ENCODE measurements at regions not wholly inside any gene's neighbourhood (a gene's known extent, or its start where the extent isn't known, plus 50 kb on each side); places are given as distances from the start of the nearest gene placed in this dataset.
"Not testable (repeated sequence)": the region's sequence is repeated elsewhere in the genome, so short reads cannot be mapped to it uniquely, and the experiment has no call there.

- H3K27me3 ChIP-seq (ENCODE audit: insufficient read depth, low read length); H3K9me3 ChIP-seq (ENCODE audit: insufficient read depth, low read depth, low read length); H3K4me1 ChIP-seq (ENCODE audit: insufficient read depth, low read length); H2AFZ ChIP-seq (ENCODE audit: low read depth, low read length); H3K36me3 ChIP-seq (ENCODE audit: insufficient read depth, low read length); H3K4me1 Mint-ChIP-seq (ENCODE audit: low read depth, unreplicated experiment); H3K36me3 Mint-ChIP-seq (ENCODE audit: low read depth, unreplicated experiment); FAIRE-seq; H3K79me2 ChIP-seq (ENCODE audit: insufficient read depth, low read length); H3K4me3 ChIP-seq (ENCODE audit: insufficient read depth, low read depth, low read length); H3K27ac Mint-ChIP-seq (ENCODE audit: unreplicated experiment); H3K4me3 Mint-ChIP-seq (ENCODE audit: unreplicated experiment); H3K9me3 Mint-ChIP-seq (ENCODE audit: unreplicated experiment); H3K9ac ChIP-seq (ENCODE audit: low read length); H3K27me3 Mint-ChIP-seq (ENCODE audit: low read depth, unreplicated experiment); H4K20me1 ChIP-seq (ENCODE audit: insufficient read depth, low read length); DNase-seq (ENCODE audit: low read depth); H3K27ac ChIP-seq (ENCODE audit: low read depth, low read length); H3K4me2 ChIP-seq (ENCODE audit: low read length): not testable (repeated sequence)
Observed at GRCh38 chr16:16448423-16448822, 69.5 kb downstream of the NPIPA7 start.

GRCh38 chr16:16449712-16450237 is 70.8 kb downstream of the NPIPA7 start:
- DNase-seq (ENCODE audit: low read depth) = peak; percentile 0
- not testable (repeated sequence) for FAIRE-seq; H3K36me3 Mint-ChIP-seq (ENCODE audit: low read depth, unreplicated experiment); H3K36me3 ChIP-seq (ENCODE audit: insufficient read depth, low read length); H3K27me3 Mint-ChIP-seq (ENCODE audit: low read depth, unreplicated experiment); H2AFZ ChIP-seq (ENCODE audit: low read depth, low read length); H3K27ac Mint-ChIP-seq (ENCODE audit: unreplicated experiment); H3K4me3 Mint-ChIP-seq (ENCODE audit: unreplicated experiment); H3K9me3 Mint-ChIP-seq (ENCODE audit: unreplicated experiment); H3K27ac ChIP-seq (ENCODE audit: low read depth, low read length); H3K4me1 Mint-ChIP-seq (ENCODE audit: low read depth, unreplicated experiment); H3K4me2 ChIP-seq (ENCODE audit: low read length); H3K4me1 ChIP-seq (ENCODE audit: insufficient read depth, low read length); H3K4me3 ChIP-seq (ENCODE audit: insufficient read depth, low read depth, low read length); H3K27me3 ChIP-seq (ENCODE audit: insufficient read depth, low read length); H4K20me1 ChIP-seq (ENCODE audit: insufficient read depth, low read length); H3K9me3 ChIP-seq (ENCODE audit: insufficient read depth, low read depth, low read length); H3K9ac ChIP-seq (ENCODE audit: low read length); H3K79me2 ChIP-seq (ENCODE audit: insufficient read depth, low read length)

- H3K9ac ChIP-seq (ENCODE audit: low read length); DNase-seq (ENCODE audit: low read depth); H2AFZ ChIP-seq (ENCODE audit: low read depth, low read length); H3K27ac ChIP-seq (ENCODE audit: low read depth, low read length); H3K4me3 Mint-ChIP-seq (ENCODE audit: unreplicated experiment); H3K79me2 ChIP-seq (ENCODE audit: insufficient read depth, low read length); H3K27ac Mint-ChIP-seq (ENCODE audit: unreplicated experiment); FAIRE-seq; H3K4me1 Mint-ChIP-seq (ENCODE audit: low read depth, unreplicated experiment); H3K4me1 ChIP-seq (ENCODE audit: insufficient read depth, low read length); H4K20me1 ChIP-seq (ENCODE audit: insufficient read depth, low read length); H3K9me3 ChIP-seq (ENCODE audit: insufficient read depth, low read depth, low read length); H3K27me3 ChIP-seq (ENCODE audit: insufficient read depth, low read length); H3K4me3 ChIP-seq (ENCODE audit: insufficient read depth, low read depth, low read length); H3K4me2 ChIP-seq (ENCODE audit: low read length); H3K36me3 ChIP-seq (ENCODE audit: insufficient read depth, low read length); H3K9me3 Mint-ChIP-seq (ENCODE audit: unreplicated experiment); H3K36me3 Mint-ChIP-seq (ENCODE audit: low read depth, unreplicated experiment); H3K27me3 Mint-ChIP-seq (ENCODE audit: low read depth, unreplicated experiment): not testable (repeated sequence)
Observed at GRCh38 chr16:16451721-16452410, 72.9 kb downstream of the NPIPA7 start.

GRCh38 chr16:16458579-16458978 is 79.6 kb downstream of the NPIPA7 start:
- H3K4me2 ChIP-seq (ENCODE audit: low read length); H3K9ac ChIP-seq (ENCODE audit: low read length); H3K9me3 Mint-ChIP-seq (ENCODE audit: unreplicated experiment); H3K4me3 Mint-ChIP-seq (ENCODE audit: unreplicated experiment); H3K36me3 ChIP-seq (ENCODE audit: insufficient read depth, low read length); H3K4me1 ChIP-seq (ENCODE audit: insufficient read depth, low read length); H3K9me3 ChIP-seq (ENCODE audit: insufficient read depth, low read depth, low read length); H4K20me1 ChIP-seq (ENCODE audit: insufficient read depth, low read length); H2AFZ ChIP-seq (ENCODE audit: low read depth, low read length); H3K36me3 Mint-ChIP-seq (ENCODE audit: low read depth, unreplicated experiment); H3K27ac Mint-ChIP-seq (ENCODE audit: unreplicated experiment); H3K79me2 ChIP-seq (ENCODE audit: insufficient read depth, low read length); H3K4me1 Mint-ChIP-seq (ENCODE audit: low read depth, unreplicated experiment); H3K27me3 Mint-ChIP-seq (ENCODE audit: low read depth, unreplicated experiment); H3K4me3 ChIP-seq (ENCODE audit: insufficient read depth, low read depth, low read length); H3K27ac ChIP-seq (ENCODE audit: low read depth, low read length); H3K27me3 ChIP-seq (ENCODE audit: insufficient read depth, low read length); DNase-seq (ENCODE audit: low read depth); FAIRE-seq: not testable (repeated sequence)

GRCh38 chr16:16463792-16464191 is 84.9 kb downstream of the NPIPA7 start:
- H3K4me1 ChIP-seq (ENCODE audit: insufficient read depth, low read length); H2AFZ ChIP-seq (ENCODE audit: low read depth, low read length); H3K27me3 ChIP-seq (ENCODE audit: insufficient read depth, low read length); H3K9ac ChIP-seq (ENCODE audit: low read length); H3K9me3 Mint-ChIP-seq (ENCODE audit: unreplicated experiment); H3K4me3 Mint-ChIP-seq (ENCODE audit: unreplicated experiment); H4K20me1 ChIP-seq (ENCODE audit: insufficient read depth, low read length); H3K27ac Mint-ChIP-seq (ENCODE audit: unreplicated experiment); H3K4me1 Mint-ChIP-seq (ENCODE audit: low read depth, unreplicated experiment); H3K27me3 Mint-ChIP-seq (ENCODE audit: low read depth, unreplicated experiment); H3K79me2 ChIP-seq (ENCODE audit: insufficient read depth, low read length); H3K36me3 Mint-ChIP-seq (ENCODE audit: low read depth, unreplicated experiment); H3K36me3 ChIP-seq (ENCODE audit: insufficient read depth, low read length); H3K4me2 ChIP-seq (ENCODE audit: low read length); FAIRE-seq; H3K27ac ChIP-seq (ENCODE audit: low read depth, low read length); H3K9me3 ChIP-seq (ENCODE audit: insufficient read depth, low read depth, low read length); H3K4me3 ChIP-seq (ENCODE audit: insufficient read depth, low read depth, low read length); DNase-seq (ENCODE audit: low read depth): not testable (repeated sequence)

GRCh38 chr16:16488919-16489318 is 110.0 kb downstream of the NPIPA7 start:
- H3K36me3 Mint-ChIP-seq (ENCODE audit: low read depth, unreplicated experiment); H3K27me3 ChIP-seq (ENCODE audit: insufficient read depth, low read length); H3K27ac ChIP-seq (ENCODE audit: low read depth, low read length); FAIRE-seq; H3K9ac ChIP-seq (ENCODE audit: low read length); H3K36me3 ChIP-seq (ENCODE audit: insufficient read depth, low read length); H3K27me3 Mint-ChIP-seq (ENCODE audit: low read depth, unreplicated experiment); H3K9me3 ChIP-seq (ENCODE audit: insufficient read depth, low read depth, low read length); H3K27ac Mint-ChIP-seq (ENCODE audit: unreplicated experiment); DNase-seq (ENCODE audit: low read depth); H3K4me2 ChIP-seq (ENCODE audit: low read length); H3K9me3 Mint-ChIP-seq (ENCODE audit: unreplicated experiment); H3K4me1 ChIP-seq (ENCODE audit: insufficient read depth, low read length); H3K79me2 ChIP-seq (ENCODE audit: insufficient read depth, low read length); H3K4me3 ChIP-seq (ENCODE audit: insufficient read depth, low read depth, low read length); H3K4me1 Mint-ChIP-seq (ENCODE audit: low read depth, unreplicated experiment); H4K20me1 ChIP-seq (ENCODE audit: insufficient read depth, low read length); H3K4me3 Mint-ChIP-seq (ENCODE audit: unreplicated experiment); H2AFZ ChIP-seq (ENCODE audit: low read depth, low read length): not testable (repeated sequence)

Data from astrocyte (in vitro differentiated cells and primary cell).